Left lung (tissue), 4 donors: ENCODE measurements at regions not wholly inside any gene's neighbourhood (a gene's known extent, or its start where the extent isn't known, plus 50 kb on each side); places are given as distances from the start of the nearest gene placed in this dataset.
A peak's percentile ranks its signal among the peaks of the same experiment; 100 is the strongest.

ENCODE experiments used
- ATAC-seq: fragments of 200-7000 bp; cut with Tn5 transposase; one replicate; pipeline ENCODE4 v1.9.1; 2020; ENCODE audit warnings: moderate library complexity
- DNase-seq, 4 donors: peaks; one replicate each; pipeline ENCODE4 v3.0.0-alpha.2; 2013 to 2020
- H3K27ac ChIP-seq, 2 donors: fragments of 200-600 bp; sonication (generic) in 1 of 2; one replicate each; pipeline versions ENCODE4 v1.5.0 to v1.8.0; 2020 to 2021
- H3K27me3 ChIP-seq, 2 donors: fragments of 200-600 bp; sonication (generic) in 1 of 2; one replicate each; pipeline versions ENCODE4 v1.5.0 to v1.8.0; 2020 to 2021
- H3K36me3 ChIP-seq, 2 donors: fragments of 200-600 bp; sonication (generic) in 1 of 2; one replicate each; pipeline versions ENCODE4 v1.5.0 to v1.8.0; 2020 to 2021
- H3K4me1 ChIP-seq, 2 donors: fragments of 200-600 bp; one replicate each; pipeline ENCODE4 v1.8.0; 2021
- H3K4me3 ChIP-seq, 2 donors: fragments of 200-600 bp; sonication (generic) in 1 of 2; one replicate each; pipeline versions ENCODE4 v1.5.0 to v1.8.0; 2020 to 2021; ENCODE audit warnings: mild to moderate bottlenecking in 1 of 2
- H3K9me3 ChIP-seq, 2 donors: fragments of 200-600 bp; sonication (generic) in 1 of 2; one replicate each; pipeline versions ENCODE4 v1.5.0 to v1.8.0; 2020 to 2021
- CTCF ChIP-seq, 2 donors: fragments of 200-600 bp; sonication (generic) in 1 of 2; IDR thresholded peaks; one replicate each; pipeline versions ENCODE4 v1.5.0 to v1.8.0; 2021; ENCODE audit warnings: antibody characterized with exemption in 2 of 2
- intact Hi-C, 2 donors: fragments of 100-400 bp; cut with DNase I; formaldehyde crosslinking; loops; one replicate each; pipeline versions ENCODE4 v1.11.2 to v1.14.2; 2022
- donor health status: DM: no; HTN: yes; CAD: no.
- donor health status: DM: no; HTN: no; CAD: no.

GRCh38 chr2:180644709-180645108 lies 335.7 kb upstream of the UBE2E3 start:
- no peak for TF ChIP-seq CTCF (IDR thresholded peaks at IDR 0.05)
- Histone ChIP-seq H3K9me3 (no peaks in the 10 kb centered on the region), H3K4me3 (no peak overlapping the region), H3K4me1 (no peaks in the 10 kb centered on the region), H3K27me3 (no peaks in the 10 kb centered on the region), H3K27ac (no peak overlapping the region), H3K36me3 (no peaks in the 10 kb centered on the region)
- DNase-seq (no peak), ATAC-seq (peak; percentile 44)
- intact Hi-C loops, result no loop called here

- ATAC-seq, result no peak
These were observed 349.6 kb upstream of the UBE2E3 start for GRCh38 chr2:180630756-180631155.

GRCh38 chr2:180625006-180625844 lies 355.2 kb upstream of the UBE2E3 start:
- Histone ChIP-seq H3K4me1 (no peaks in the 10 kb centered on the region), H3K27ac (no peak overlapping the region), H3K9me3 (no peaks in the 10 kb centered on the region), H3K4me3 (no peak overlapping the region), H3K27me3 (no peaks in the 10 kb centered on the region), H3K36me3 (no peaks in the 10 kb centered on the region)
- ATAC-seq (no peak), DNase-seq (no peak)
- intact Hi-C loops, result no loop called here
- TF ChIP-seq CTCF (IDR thresholded peaks at IDR 0.05), result no peak

More at GRCh38 chr2:180630756-180631155, 349.6 kb upstream of the UBE2E3 start:
- H3K9me3 ChIP-seq, result no peaks in the 10 kb centered on the region
- no peaks in the 10 kb centered on the region for H3K36me3 ChIP-seq
- TF ChIP-seq CTCF (IDR thresholded peaks at IDR 0.05), result no peak
- DNase-seq, result no peak
- intact Hi-C loops, result no loop called here
- no peaks in the 10 kb centered on the region for H3K4me1 ChIP-seq
- no peaks in the 10 kb centered on the region for H3K27me3 ChIP-seq
- H3K4me3 ChIP-seq, result no peak overlapping the region
- no peak overlapping the region for H3K27ac ChIP-seq

GRCh38 chr2:180621941-180622918 lies 358.2 kb upstream of the UBE2E3 start:
- Histone ChIP-seq H3K4me1 (no peaks in the 10 kb centered on the region), H3K27ac (no peak overlapping the region), H3K4me3 (no peak overlapping the region), H3K27me3 (no peaks in the 10 kb centered on the region), H3K9me3 (no peaks in the 10 kb centered on the region), H3K36me3 (no peaks in the 10 kb centered on the region)
- intact Hi-C loops, result no loop called here
- ATAC-seq, result no peak
- no peak for TF ChIP-seq CTCF (IDR thresholded peaks at IDR 0.05)
- no peak for DNase-seq

- H3K4me3 ChIP-seq, result no peak overlapping the region
- no peaks in the 10 kb centered on the region for H3K4me1 ChIP-seq
- H3K27ac ChIP-seq, result no peak overlapping the region
- intact Hi-C loops, result no loop called here
- ATAC-seq (no peak), DNase-seq (no peak)
- H3K36me3 ChIP-seq, result no peaks in the 10 kb centered on the region
- TF ChIP-seq CTCF (IDR thresholded peaks at IDR 0.05), result no peak
- no peaks in the 10 kb centered on the region for H3K27me3 ChIP-seq
- no peaks in the 10 kb centered on the region for H3K9me3 ChIP-seq
These were observed 359.0 kb upstream of the UBE2E3 start for GRCh38 chr2:180621366-180621765.
